H7 (cell line): ENCODE measurements at regions not wholly inside any gene's neighbourhood (a gene's known extent, or its start where the extent isn't known, plus 50 kb on each side); places are given as distances from the start of the nearest gene placed in this dataset.
"Not testable (repeated sequence)": the region's sequence is repeated elsewhere in the genome, so short reads cannot be mapped to it uniquely, and the experiment has no call there.

Experiments used
- DNase-seq: peaks from one replicate; pipeline ENCODE4 v3.0.0; 2012
- H3K27me3 ChIP-seq: 2 replicates; pipeline ENCODE4 v1.6.0; 2011; ENCODE audit warnings: mild to moderate bottlenecking, low read length; ENCODE audit not compliant: control insufficient read depth, insufficient read depth
- H3K36me3 ChIP-seq: replicated peaks from 2 replicates; pipeline ENCODE4 v1.5.1; 2011; ENCODE audit warnings: low read length; ENCODE audit not compliant: control insufficient read depth, insufficient read depth
- H3K4me3 ChIP-seq: 2 replicates; pipeline ENCODE4 v1.5.1; 2011; ENCODE audit warnings: low read depth, mild to moderate bottlenecking, control low read depth, low read length, moderate library complexity; ENCODE audit not compliant: insufficient read depth

DNA sequence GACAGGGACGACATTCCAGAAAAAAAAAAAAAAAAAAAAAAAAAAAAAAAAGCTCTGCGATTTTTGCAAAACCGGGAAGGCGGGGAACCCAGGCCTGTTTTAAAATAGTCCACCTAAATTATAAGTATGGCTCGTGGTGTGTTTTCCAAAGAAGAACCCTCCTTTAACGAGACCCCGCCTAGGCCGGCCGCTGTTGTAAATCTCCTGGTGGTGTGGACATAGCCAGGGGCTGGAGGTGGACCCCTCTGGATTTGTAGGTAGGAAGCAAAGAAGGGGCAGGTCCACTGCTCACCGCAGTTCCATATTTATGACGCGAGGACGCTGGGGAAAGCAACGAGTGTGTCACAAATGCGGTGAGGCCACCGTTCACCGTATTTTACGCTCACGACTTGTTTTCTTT, 94.0 kb upstream of the SHOX start:
- no peak overlapping the region for H3K4me3 ChIP-seq
- no peak for DNase-seq
- H3K27me3 ChIP-seq: no peaks in the 10 kb centered on the region
- no peaks in the 10 kb centered on the region for H3K36me3 ChIP-seq

DNA sequence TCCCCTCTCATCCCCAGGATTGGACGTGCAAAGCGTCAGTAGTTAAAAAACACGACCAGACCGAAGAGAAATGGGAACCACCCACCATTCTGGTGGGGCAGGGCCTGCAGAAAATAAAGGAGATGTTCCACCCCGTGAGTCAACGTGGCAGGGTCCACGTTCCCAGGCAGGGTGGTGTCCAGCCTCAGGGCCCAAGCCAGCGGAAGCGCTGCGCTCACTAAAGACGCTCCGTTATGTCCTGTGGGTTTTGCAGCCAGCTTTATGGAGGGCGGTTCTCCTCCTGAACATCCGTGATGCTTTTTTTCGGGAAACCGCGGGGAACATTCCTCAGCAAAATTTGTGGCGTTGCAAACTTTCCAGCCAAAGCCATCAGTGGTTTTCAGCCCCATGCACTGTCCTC, 93.4 kb upstream of the SHOX start:
- DNase-seq: no peak

DNA sequence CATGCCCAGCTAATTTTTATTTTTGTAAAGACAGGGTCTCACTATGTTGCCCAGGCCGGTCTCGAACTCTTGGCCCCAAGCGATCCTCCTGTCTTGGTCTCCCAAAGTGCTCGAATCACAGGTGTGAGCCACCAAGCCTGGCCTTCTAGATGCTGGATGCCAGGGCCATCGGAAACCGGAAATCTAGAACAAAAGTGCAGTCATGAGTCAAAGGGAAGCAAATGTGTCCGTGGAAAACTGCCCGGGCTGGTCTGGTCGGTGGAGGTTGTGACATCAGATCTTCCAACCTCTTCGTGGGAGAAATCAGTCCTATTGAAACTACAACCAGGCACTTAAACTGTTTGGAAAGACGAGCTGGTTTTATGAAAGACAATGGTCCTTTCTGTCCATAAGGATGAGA, 92.3 kb upstream of the SHOX start:
- DNase-seq: no peak
- no peaks in the 10 kb centered on the region for H3K27me3 ChIP-seq
- no peak overlapping the region for H3K4me3 ChIP-seq
- no peaks in the 10 kb centered on the region for H3K36me3 ChIP-seq

More for the DNA sequence above, 93.4 kb upstream of the SHOX start:
- Histone ChIP-seq H3K36me3 (no peaks in the 10 kb centered on the region), H3K27me3 (no peaks in the 10 kb centered on the region), H3K4me3 (no peak overlapping the region)

DNA sequence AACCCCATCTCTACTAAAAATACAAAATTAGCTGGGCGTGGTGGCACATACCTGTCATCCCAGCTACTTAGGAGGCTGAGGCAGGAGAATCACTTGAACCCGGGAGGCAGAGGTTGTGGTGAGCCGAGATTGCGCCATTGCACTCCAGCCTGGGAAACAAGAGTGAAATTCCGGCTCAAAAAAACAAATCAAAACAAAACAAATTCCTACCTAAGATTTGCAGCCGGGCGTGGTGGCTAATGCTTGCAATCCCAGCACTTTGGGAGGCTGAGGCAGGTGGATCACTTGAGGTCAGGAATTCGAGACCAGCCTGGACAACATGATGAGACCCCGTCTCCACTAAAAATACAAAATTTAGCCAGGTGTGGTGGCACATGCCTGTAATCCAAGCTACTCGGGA, 89.6 kb upstream of the SHOX start:
- H3K36me3 ChIP-seq, H3K4me3 ChIP-seq: not testable (repeated sequence)

DNA sequence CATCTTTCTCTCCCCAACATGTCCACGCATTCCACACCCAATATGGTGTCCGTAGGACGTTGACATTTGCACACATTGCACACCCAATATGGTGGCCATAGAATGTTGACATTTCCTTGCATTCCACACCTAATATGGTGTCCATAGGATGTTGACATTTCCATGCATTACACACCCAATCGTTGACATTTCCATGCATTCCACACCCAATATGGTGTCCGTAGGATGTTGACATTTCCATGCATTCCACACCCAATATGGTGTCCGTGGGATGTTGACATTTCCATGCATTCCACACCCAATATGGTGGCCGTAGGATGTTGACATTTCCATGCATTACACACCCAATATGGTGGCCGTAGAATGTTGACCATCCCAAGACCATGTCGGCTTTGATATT, 88.4 kb upstream of the SHOX start:
- DNase-seq: no peak
- Histone ChIP-seq H3K4me3 (no peak overlapping the region), H3K27me3 (no peaks in the 10 kb centered on the region), H3K36me3 (no peaks in the 10 kb centered on the region)

More for the DNA sequence above, 89.6 kb upstream of the SHOX start:
- DNase-seq, H3K27me3 ChIP-seq: not testable (repeated sequence)

DNA sequence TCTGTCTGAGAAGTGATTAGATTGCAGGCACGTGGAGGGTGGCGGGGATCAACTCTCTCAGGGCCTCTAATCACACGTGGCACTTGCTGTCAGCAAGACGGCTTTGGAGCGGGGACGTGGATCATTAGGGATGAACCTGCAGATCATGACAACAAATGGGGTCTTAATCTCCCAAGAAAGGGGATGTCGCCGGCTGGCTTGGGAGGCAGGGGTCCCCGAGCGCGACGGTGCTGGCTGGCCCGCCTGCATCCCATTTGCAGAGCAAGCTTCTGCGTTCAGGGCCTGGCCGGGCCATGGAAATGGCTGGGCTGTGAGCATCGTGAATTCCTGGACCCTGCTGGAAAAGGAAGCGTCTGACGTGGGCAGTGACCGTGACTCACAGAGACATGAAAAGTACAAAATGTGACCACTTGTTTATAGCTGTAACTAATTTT, 85.1 kb upstream of the SHOX start:
- Histone ChIP-seq H3K4me3 (no peak overlapping the region), H3K36me3 (no peaks in the 10 kb centered on the region), H3K27me3 (no peaks in the 10 kb centered on the region)
- DNase-seq: no peak

DNA sequence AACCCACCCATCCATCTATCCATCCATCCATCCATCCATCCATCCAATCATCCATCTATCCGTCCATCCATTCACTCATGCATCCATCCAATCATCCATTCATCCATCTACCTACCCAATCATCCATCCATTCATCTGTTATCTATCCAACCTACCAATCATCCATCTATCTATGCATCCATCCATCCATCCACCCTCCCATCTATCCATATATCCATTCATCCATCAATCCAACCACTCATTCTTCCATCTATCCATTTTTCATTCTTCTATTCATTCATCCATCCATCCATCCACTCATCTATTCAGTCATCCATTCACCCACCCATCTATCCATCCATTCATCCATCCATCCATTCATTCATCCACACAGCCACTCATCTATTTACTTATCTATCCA, 80.1 kb upstream of the SHOX start:
- Histone ChIP-seq H3K27me3 (no peaks in the 10 kb centered on the region), H3K36me3 (no peaks in the 10 kb centered on the region), H3K4me3 (no peak overlapping the region)
- DNase-seq: no peak

DNA sequence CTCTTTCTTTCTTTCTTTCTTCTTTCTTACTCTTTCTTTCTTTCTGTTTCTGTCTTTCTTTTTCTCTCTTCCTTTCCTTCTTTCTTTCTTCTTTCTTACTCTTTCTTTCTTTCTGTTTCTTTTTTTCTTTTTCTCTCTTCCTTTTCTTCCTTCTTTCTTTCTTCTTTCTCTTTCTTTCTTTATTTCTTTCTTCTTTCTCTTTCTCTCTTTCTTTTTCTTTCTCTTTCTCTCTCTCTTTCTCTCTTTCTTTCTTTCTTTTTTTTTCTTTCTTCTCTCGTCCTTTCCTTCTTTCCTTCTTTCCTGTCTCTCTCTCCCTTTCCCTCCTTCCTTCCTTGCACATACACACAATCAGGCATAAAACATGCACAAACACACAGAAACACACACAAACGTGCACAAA, 79.3 kb upstream of the SHOX start:
- no peak for DNase-seq
- Histone ChIP-seq H3K36me3 (no peaks in the 10 kb centered on the region), H3K27me3 (no peaks in the 10 kb centered on the region), H3K4me3 (no peak overlapping the region)

DNA sequence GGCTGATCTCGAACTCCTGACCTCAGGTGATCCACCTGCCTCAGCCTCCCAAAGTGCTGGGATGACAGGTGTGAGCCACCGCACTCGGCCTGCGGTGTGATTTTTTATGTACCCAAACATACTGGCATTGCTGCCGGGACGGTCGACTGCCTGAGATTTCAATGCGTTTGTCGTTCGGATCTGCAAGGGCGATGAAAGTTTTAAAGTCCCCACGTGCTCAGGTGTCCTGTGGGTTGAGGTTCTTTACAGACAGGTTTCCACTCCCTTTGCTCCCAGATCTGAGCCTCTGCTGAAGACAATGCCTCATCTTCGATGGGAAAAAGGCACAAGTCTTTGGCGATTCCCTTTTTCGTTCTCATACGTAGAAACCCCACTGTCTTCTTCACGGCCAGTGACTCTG, 78.1 kb upstream of the SHOX start:
- H3K4me3 ChIP-seq: no peak overlapping the region
- DNase-seq: no peak
- no peaks in the 10 kb centered on the region for H3K27me3 ChIP-seq
- no peaks in the 10 kb centered on the region for H3K36me3 ChIP-seq

DNA sequence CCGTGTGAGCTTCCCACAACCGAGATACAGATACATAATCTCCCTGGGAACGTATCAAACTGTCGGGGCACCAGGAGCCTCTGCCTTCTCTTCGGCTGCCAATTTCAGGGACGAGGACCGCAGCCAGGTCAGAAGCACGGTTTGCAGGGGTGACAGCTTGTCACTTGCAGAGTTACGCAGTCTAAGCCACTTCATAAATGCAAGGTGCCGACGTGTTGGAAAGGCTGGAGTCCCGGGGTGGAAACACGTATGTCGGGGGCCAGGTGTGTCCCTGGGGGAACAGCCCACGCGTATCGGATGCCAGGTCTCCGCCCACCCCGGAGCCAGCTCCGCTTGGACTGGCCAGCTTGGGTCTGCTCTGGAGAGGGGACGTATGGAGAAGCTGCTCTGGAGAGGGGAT, 76.3 kb upstream of the SHOX start:
- no peak for DNase-seq
- no peaks in the 10 kb centered on the region for H3K27me3 ChIP-seq
- H3K36me3 ChIP-seq: no peaks in the 10 kb centered on the region
- no peak overlapping the region for H3K4me3 ChIP-seq

DNA sequence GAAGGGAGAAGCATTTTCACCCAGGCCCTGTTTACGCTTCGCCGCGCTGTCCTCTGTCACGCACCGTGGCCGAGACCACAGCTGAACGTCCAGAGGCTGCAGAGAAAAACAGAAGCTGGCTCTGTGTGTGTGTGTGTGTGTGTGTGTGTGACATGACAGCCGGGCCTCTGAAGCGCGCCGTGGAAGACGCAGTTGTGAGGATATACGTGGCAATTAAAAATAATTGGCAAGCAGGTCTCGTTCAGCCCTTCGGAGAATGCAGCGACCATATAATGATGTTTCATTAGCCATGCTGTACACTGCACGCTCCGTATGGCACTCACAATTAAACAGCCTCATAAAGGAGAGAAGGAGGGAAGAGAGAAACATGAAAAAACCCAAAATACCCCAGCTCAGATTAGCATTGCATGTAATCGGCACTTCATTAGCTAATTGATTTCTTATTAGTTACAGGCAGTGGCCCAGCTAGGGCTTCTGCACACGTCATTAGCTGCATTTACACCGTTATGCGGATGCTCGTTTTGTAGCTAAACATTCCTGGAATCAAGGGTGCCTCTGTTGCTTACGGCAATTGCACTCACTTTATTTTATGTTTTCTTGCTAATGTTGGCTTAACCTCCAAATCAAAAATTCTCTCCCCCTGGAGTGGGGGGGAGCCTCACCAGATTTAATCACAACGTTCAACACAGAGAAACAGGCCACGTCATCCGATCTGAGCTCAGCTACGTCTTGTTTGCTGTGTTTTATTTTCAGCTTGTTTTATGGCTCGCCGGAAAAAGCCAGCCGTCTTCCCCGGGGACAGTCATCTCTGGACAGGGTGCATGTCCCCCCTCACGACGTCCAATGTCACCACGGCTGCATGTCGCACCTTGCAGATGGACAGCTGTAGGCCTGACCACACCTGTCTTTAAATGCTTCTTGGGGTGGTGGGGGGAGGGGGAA, 74.6 kb upstream of the SHOX start:
- Histone ChIP-seq H3K36me3 (no peaks in the 10 kb centered on the region), H3K27me3 (no peaks in the 10 kb centered on the region), H3K4me3 (no peak overlapping the region)
- no peak for DNase-seq

DNA sequence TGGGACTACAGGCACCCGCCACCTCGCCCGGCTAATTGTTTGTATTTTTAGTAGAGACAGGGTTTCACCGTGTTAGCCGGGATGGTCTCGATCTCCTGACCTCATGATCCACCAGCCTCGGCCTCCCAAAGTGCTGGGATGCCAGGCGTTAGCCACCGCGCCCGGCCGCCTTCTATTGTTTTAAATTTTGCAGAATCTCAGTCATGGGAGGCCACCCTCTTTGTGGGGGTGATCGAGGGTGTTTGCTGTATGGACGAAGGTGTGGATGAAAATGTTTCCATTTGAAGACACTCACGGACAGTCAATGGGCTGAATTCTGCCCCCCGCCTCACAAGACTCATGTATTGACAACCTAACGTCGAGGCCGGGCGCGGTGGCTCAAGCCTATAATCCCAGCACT, 73.0 kb upstream of the SHOX start:
- not testable (repeated sequence) for H3K36me3 ChIP-seq

DNA sequence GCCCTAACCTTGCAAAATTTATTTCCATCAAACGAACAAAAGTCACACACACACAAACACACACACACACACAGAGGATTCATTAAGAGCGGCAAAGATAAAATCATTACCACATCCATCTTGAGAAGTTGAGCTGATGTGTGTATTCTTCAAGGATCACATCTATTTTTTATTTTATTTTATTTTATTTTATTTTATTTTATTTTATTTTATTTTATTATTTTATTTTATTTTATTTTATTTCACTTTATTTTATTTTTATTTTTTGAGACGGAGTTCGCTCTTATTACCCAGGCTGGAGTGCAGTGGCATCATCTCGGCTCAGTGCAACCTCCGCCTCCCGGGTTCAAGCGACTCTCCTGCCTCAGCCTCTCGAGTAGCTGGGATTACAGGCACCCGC, 71.3 kb upstream of the SHOX start:
- H3K36me3 ChIP-seq, H3K4me3 ChIP-seq, DNase-seq, H3K27me3 ChIP-seq: not testable (repeated sequence)

More for the DNA sequence above, 73.0 kb upstream of the SHOX start:
- H3K4me3 ChIP-seq, DNase-seq, H3K27me3 ChIP-seq: not testable (repeated sequence)

DNA sequence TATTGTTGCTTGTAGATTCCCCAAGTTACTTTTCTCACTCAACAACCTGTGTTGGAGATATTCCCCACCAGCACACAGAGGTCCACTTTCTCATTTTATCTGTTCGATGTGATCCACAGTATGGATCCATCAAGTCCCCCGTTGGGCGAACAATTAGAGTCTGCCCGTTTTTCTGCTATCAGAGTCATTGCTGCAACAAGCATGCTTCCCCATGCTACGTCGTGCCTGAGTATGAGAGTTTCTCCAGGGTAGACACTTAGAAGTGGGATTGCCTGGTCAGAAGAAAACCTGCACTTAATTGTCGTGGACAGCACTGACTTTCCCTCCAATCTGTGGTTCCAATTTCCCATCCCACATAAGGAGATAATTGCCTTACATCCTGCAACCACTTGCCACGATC, 62.7 kb upstream of the SHOX start:
- no peak for DNase-seq
- Histone ChIP-seq H3K27me3 (no peaks in the 10 kb centered on the region), H3K36me3 (no peaks in the 10 kb centered on the region), H3K4me3 (no peak overlapping the region)

DNA sequence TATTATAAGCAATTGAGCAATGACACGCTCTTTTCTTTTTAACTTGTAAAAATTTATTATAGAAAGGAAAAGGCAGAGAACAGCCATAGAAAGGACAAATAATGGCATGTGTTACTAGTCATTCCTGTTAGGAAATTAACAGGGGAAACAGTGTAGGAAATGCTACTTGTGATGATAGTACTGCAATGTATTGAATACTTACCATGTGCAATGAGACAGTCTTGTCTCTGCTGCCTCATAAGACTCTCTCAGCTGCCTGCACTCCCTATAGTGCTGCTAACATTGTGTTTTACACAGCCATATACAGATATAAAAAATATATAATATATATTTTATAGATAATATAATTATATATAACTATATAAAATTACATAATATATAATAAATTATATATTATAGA, 62.3 kb upstream of the SHOX start:
- Histone ChIP-seq H3K36me3 (no peaks in the 10 kb centered on the region), H3K4me3 (no peak overlapping the region), H3K27me3 (no peaks in the 10 kb centered on the region)
- no peak for DNase-seq
